Vagina (tissue), 2 donors: ENCODE measurements at regions not wholly inside any gene's neighbourhood (a gene's known extent, or its start where the extent isn't known, plus 50 kb on each side); places are given as distances from the start of the nearest gene placed in this dataset.

Experiments
- POLR2A ChIP-seq, 2 donors: fragments of 450-650 bp; IDR thresholded peaks; one replicate each; pipeline ENCODE4 v1.6.1; 2017; ENCODE audit warnings: antibody characterized with exemption in 2 of 2, mild to moderate bottlenecking in 2 of 2, moderate library complexity in 2 of 2
- TF ChIP-seq, protein P1 (sequence below), 3 experiments: fragments of 450-650 bp in 2 of 3; fragments of 200-600 bp in 1 of 3; sonication (generic) in 1 of 3; IDR thresholded peaks; one replicate each; pipeline ENCODE4 v1.5.1; 2017 to 2019; ENCODE audit warnings: antibody characterized with exemption in 3 of 3, mild to moderate bottlenecking in 2 of 3, moderate library complexity in 2 of 3

DNA sequence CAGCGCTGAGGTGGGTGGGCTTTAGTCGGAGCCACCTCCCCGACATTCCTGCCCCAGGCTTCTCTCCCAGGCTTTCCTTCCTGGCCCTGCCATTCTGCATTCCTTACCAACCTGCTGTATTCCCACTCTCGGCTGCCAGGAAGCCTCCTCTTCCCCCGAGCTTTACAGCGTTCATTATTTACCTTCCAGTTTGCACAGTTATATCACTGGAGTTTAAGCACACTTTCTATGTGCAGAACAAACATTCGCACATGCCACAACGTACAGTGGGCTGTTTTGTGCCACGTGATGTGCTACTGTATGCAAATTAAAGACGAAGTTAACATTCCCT, 246.3 kb downstream of the SOX11 start:
- TF ChIP-seq, protein P1, sequence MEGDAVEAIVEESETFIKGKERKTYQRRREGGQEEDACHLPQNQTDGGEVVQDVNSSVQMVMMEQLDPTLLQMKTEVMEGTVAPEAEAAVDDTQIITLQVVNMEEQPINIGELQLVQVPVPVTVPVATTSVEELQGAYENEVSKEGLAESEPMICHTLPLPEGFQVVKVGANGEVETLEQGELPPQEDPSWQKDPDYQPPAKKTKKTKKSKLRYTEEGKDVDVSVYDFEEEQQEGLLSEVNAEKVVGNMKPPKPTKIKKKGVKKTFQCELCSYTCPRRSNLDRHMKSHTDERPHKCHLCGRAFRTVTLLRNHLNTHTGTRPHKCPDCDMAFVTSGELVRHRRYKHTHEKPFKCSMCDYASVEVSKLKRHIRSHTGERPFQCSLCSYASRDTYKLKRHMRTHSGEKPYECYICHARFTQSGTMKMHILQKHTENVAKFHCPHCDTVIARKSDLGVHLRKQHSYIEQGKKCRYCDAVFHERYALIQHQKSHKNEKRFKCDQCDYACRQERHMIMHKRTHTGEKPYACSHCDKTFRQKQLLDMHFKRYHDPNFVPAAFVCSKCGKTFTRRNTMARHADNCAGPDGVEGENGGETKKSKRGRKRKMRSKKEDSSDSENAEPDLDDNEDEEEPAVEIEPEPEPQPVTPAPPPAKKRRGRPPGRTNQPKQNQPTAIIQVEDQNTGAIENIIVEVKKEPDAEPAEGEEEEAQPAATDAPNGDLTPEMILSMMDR (IDR thresholded peaks at IDR 0.05): no peak
- no peak for TF ChIP-seq POLR2A (IDR thresholded peaks at IDR 0.05)
